IMR-90 (cell line): ENCODE measurements at regions not wholly inside any gene's neighbourhood (a gene's known extent, or its start where the extent isn't known, plus 50 kb on each side); places are given as distances from the start of the nearest gene placed in this dataset.

ENCODE experiments used
- ATAC-seq: fragments of 200-7000 bp; cut with Tn5 transposase; 2 replicates; pipeline ENCODE4 v1.9.1; 2020; ENCODE audit warnings: low read depth, mild to moderate bottlenecking, moderate library complexity
- BruUV-seq: library from RNA; stranded (reverse); fragments of 400-500 nt; replicated peaks from 2 replicates; lab custom pipeline; 2021; lab: Mats Ljungman, UMichigan
- CTCF ChIA-PET: fragments of 300-600 bp; formaldehyde crosslinking; extraction: SDS; loops from one replicate; lab custom pipeline; 2021; ENCODE audit warnings: antibody characterized with exemption; lab: Yijun Ruan, JAX
- POLR2A ChIA-PET: fragments of 300-600 bp; sonication (Branson Sonifier 250); formaldehyde crosslinking; loops from one replicate; lab custom pipeline; 2022; ENCODE audit warnings: antibody characterized with exemption; ENCODE audit not compliant: unreplicated experiment; lab: Charles Lee
- DNase-seq: peaks from one replicate; pipeline ENCODE4 v3.0.0; 2013
- H2AFZ ChIP-seq: replicated peaks from 2 replicates; pipeline ENCODE3; 2013; ENCODE audit warnings: low read length, mild to moderate bottlenecking; ENCODE audit not compliant: poor library complexity
- H2AK5ac ChIP-seq: 2 replicates; pipeline ENCODE4 v1.6.1; 2013; ENCODE audit warnings: low read depth, low read length, inconsistent platforms
- H2AK9ac ChIP-seq: replicated peaks from 2 replicates; pipeline ENCODE3; 2013; ENCODE audit warnings: mild to moderate bottlenecking, low read depth, low read length, moderate library complexity; ENCODE audit not compliant: poor library complexity
- H2BK120ac ChIP-seq: 2 replicates; pipeline ENCODE4 v1.6.1; 2013; ENCODE audit warnings: low read depth, low read length, inconsistent platforms
- H2BK15ac ChIP-seq: 3 replicates; pipeline ENCODE4 v1.6.1; 2013; ENCODE audit warnings: low read depth, low read length, inconsistent platforms
- H2BK20ac ChIP-seq: 2 replicates; pipeline ENCODE4 v1.6.1; 2013; ENCODE audit warnings: low read depth, mild to moderate bottlenecking, inconsistent platforms, low read length, moderate library complexity
- H2BK5ac ChIP-seq: 2 replicates; pipeline ENCODE4 v1.6.1; 2013; ENCODE audit warnings: mild to moderate bottlenecking, low read depth, low read length, inconsistent platforms; ENCODE audit not compliant: poor library complexity, severe bottlenecking
- H3K14ac ChIP-seq: replicated peaks from 2 replicates; pipeline ENCODE4 v1.6.1; 2013; ENCODE audit warnings: low read depth, low read length, inconsistent platforms
- H3K18ac ChIP-seq: 2 replicates; pipeline ENCODE4 v1.6.1; 2013; ENCODE audit warnings: low read depth, low read length, control low read depth
- H3K23ac ChIP-seq: 2 replicates; pipeline ENCODE4 v1.6.1; 2013; ENCODE audit warnings: low read depth, low read length, inconsistent platforms
- H3K27ac ChIP-seq: 2 replicates; pipeline ENCODE4 v1.5.1; 2013; ENCODE audit warnings: mild to moderate bottlenecking, control low read depth, low read length; ENCODE audit not compliant: insufficient read depth
- H3K27me3 ChIP-seq: 2 replicates; pipeline ENCODE4 v1.6.1; 2013; ENCODE audit warnings: low read length; ENCODE audit not compliant: control insufficient read depth, insufficient read depth
- H3K36me3 ChIP-seq: 2 replicates; pipeline ENCODE4 v1.6.1; 2013; ENCODE audit warnings: low read length, mixed read lengths; ENCODE audit not compliant: control insufficient read depth, insufficient read depth
- H3K4ac ChIP-seq: 2 replicates; pipeline ENCODE4 v1.6.1; 2013; ENCODE audit warnings: low read depth, low read length, inconsistent platforms
- H3K4me1 ChIP-seq: 2 replicates; pipeline ENCODE4 v1.6.1; 2013; ENCODE audit warnings: low read length, mixed read lengths; ENCODE audit not compliant: control insufficient read depth, insufficient read depth
- H3K4me2 ChIP-seq: 2 replicates; pipeline ENCODE4 v1.6.1; 2013; ENCODE audit warnings: low read depth, mild to moderate bottlenecking, control low read depth, low read length, moderate library complexity
- H3K4me3 ChIP-seq: 2 replicates; pipeline ENCODE4 v1.5.1; 2013; ENCODE audit warnings: low read depth, mild to moderate bottlenecking, control low read depth, low read length, moderate library complexity; ENCODE audit not compliant: insufficient read depth
- H3K56ac ChIP-seq: 2 replicates; pipeline ENCODE4 v1.6.1; 2013; ENCODE audit warnings: low read length, inconsistent platforms; ENCODE audit not compliant: insufficient read depth; ENCODE audit errors: extremely low read depth
- H3K79me1 ChIP-seq, 2 experiments: 2 replicates each; pipeline ENCODE4 v1.6.1; 2013; ENCODE audit warnings: low read length in 2 of 2, inconsistent platforms in 1 of 2, low read depth in 1 of 2
- H3K9ac ChIP-seq: 2 replicates; pipeline ENCODE4 v1.6.1; 2013; ENCODE audit warnings: low read depth, low read length, control low read depth
- H3K9me1 ChIP-seq: 2 replicates; pipeline ENCODE4 v1.6.1; 2013; ENCODE audit warnings: low read length, inconsistent platforms; ENCODE audit not compliant: insufficient read depth
- H3K9me3 ChIP-seq: 2 replicates; pipeline ENCODE4 v1.6.1; 2013; ENCODE audit warnings: low read length; ENCODE audit not compliant: control insufficient read depth, insufficient read depth
- H4K20me1 ChIP-seq: 2 replicates; pipeline ENCODE4 v1.6.1; 2013; ENCODE audit warnings: low read length, inconsistent platforms; ENCODE audit not compliant: insufficient read depth
- H4K5ac ChIP-seq: 2 replicates; pipeline ENCODE4 v1.6.1; 2013; ENCODE audit warnings: mild to moderate bottlenecking, low read depth, low read length, control low read depth
- H4K8ac ChIP-seq, 2 experiments: 2 replicates each; pipeline ENCODE4 v1.6.1; 2013; ENCODE audit warnings: low read depth in 2 of 2, low read length in 2 of 2, control low read depth in 1 of 2, inconsistent platforms in 1 of 2
- H4K91ac ChIP-seq: 2 replicates; pipeline ENCODE4 v1.6.1; 2013; ENCODE audit warnings: low read depth, low read length, inconsistent platforms; ENCODE audit not compliant: insufficient read depth
- BHLHE40 ChIP-seq: fragments of 150-350 bp; IDR thresholded peaks from 2 replicates; pipeline ENCODE4 v1.6.1; 2016; ENCODE audit warnings: mild to moderate bottlenecking, low read depth, low read length
- CEBPB ChIP-seq: IDR thresholded peaks from 2 replicates; pipeline ENCODE4 v1.6.1; 2012; ENCODE audit warnings: low read depth, low read length, improper control_type of control experiment
- CHD1 ChIP-seq: IDR thresholded peaks from 2 replicates; pipeline ENCODE4 v1.6.1; 2012; ENCODE audit warnings: low read depth, low read length, improper control_type of control experiment
- CTCF ChIP-seq: conservative IDR thresholded peaks from 2 replicates; pipeline ENCODE4 v1.5.1; 2012; ENCODE audit warnings: mild to moderate bottlenecking, low read depth, low read length, improper control_type of control experiment
- ELK1 ChIP-seq: fragments of 150-350 bp; IDR thresholded peaks from 2 replicates; pipeline ENCODE4 v1.6.1; 2016; ENCODE audit warnings: low read depth, mild to moderate bottlenecking, low read length, moderate library complexity, borderline replicate concordance
- FOS ChIP-seq: fragments of 150-350 bp; IDR thresholded peaks from 2 replicates; pipeline ENCODE4 v1.6.1; 2016; ENCODE audit warnings: low read depth, low read length
- MAFK ChIP-seq: IDR thresholded peaks from 2 replicates; pipeline ENCODE4 v1.6.1; 2012; ENCODE audit warnings: low read depth, low read length, improper control_type of control experiment
- MAZ ChIP-seq: IDR thresholded peaks from 2 replicates; pipeline ENCODE4 v1.6.1; 2012; ENCODE audit warnings: low read depth, mild to moderate bottlenecking, low read length, improper control_type of control experiment, moderate library complexity, borderline replicate concordance
- MXI1 ChIP-seq: IDR thresholded peaks from 2 replicates; pipeline ENCODE4 v1.6.1; 2012; ENCODE audit warnings: low read depth, mild to moderate bottlenecking, low read length, moderate library complexity, borderline replicate concordance
- NFE2L2 ChIP-seq: fragments of 150-350 bp; IDR thresholded peaks from 2 replicates; pipeline ENCODE4 v1.6.1; 2016; ENCODE audit warnings: low read depth, mild to moderate bottlenecking, low read length
- POLR2A ChIP-seq: IDR thresholded peaks from 2 replicates; pipeline ENCODE4 v1.6.1; 2012; ENCODE audit warnings: mild to moderate bottlenecking, low read depth, low read length
- RAD21 ChIP-seq: IDR thresholded peaks from 2 replicates; pipeline ENCODE4 v1.6.1; 2012; ENCODE audit warnings: low read length, improper control_type of control experiment
- RCOR1 ChIP-seq: IDR thresholded peaks from 2 replicates; pipeline ENCODE4 v1.6.1; 2012; ENCODE audit warnings: mild to moderate bottlenecking, low read length, improper control_type of control experiment; ENCODE audit not compliant: insufficient replicate concordance
- RFX5 ChIP-seq: IDR thresholded peaks from 2 replicates; pipeline ENCODE4 v1.8.0; 2012; ENCODE audit warnings: low read depth, mild to moderate bottlenecking, low read length, moderate library complexity
- SMC3 ChIP-seq: fragments of 150-350 bp; IDR thresholded peaks from 2 replicates; pipeline ENCODE4 v1.6.1; 2016; ENCODE audit warnings: low read depth, mild to moderate bottlenecking, antibody characterized with exemption, low read length, moderate library complexity
- USF2 ChIP-seq: fragments of 150-350 bp; IDR thresholded peaks from 2 replicates; pipeline ENCODE4 v1.6.1; 2017; ENCODE audit warnings: mild to moderate bottlenecking, antibody characterized with exemption, low read length, low read depth
- WGBS, 2 experiments: methylation state at CpG; one replicate each; pipeline versions ENCODE4 v1.1.5 to v1.1.7; 2013; ENCODE audit warnings: missing lambda C conversion rate in 2 of 2; ENCODE audit not compliant: insufficient read length in 1 of 2; ENCODE audit errors: extremely low coverage in 2 of 2; 5-methylcytosine and 5-hydroxymethylcytosine counted together
- dilution Hi-C: fragments of 300-500 bp; cut with HindIII; formaldehyde crosslinking; loops from one replicate; pipeline ENCODE4 v1.14.3; 2018; ENCODE audit warnings: low sequenced_read_pairs; ENCODE audit not compliant: unreplicated experiment
- in situ Hi-C: fragments of 300-500 bp; cut with MboI; formaldehyde crosslinking; loops from 3 replicates; pipeline ENCODE4 v1.14.3; 2019; ENCODE audit warnings: low sequenced_read_pairs, inconsistent platforms, mixed read lengths
- intact Hi-C: fragments of 100-400 bp; cut with micrococcal nuclease; formaldehyde crosslinking; loops from 2 replicates; pipeline ENCODE4 v1.10.0; 2022

GRCh38 chrX:95218976-95219375, 1465.7 kb upstream of the DIAPH2 start:
- H3K9ac ChIP-seq = no peak overlapping the region
- H3K23ac ChIP-seq = no peak overlapping the region
- CTCF ChIA-PET = no interaction called here
- H2BK120ac ChIP-seq = no peak overlapping the region
- H2BK15ac ChIP-seq = no peak overlapping the region
- no peak overlapping the region for H3K4me3 ChIP-seq
- H2BK5ac ChIP-seq = no peak overlapping the region
- no peak overlapping the region for H3K27ac ChIP-seq
- H3K36me3 ChIP-seq = no peaks in the 10 kb centered on the region
- in situ Hi-C loops (no loop called here), intact Hi-C loops (no loop called here), dilution Hi-C loops (no loop called here)
- H3K4me2 ChIP-seq = no peak overlapping the region
- no peaks in the 10 kb centered on the region for H3K27me3 ChIP-seq
- no peak overlapping the region for H4K8ac ChIP-seq
- BruUV-seq = no TSS peak
- H3K14ac ChIP-seq = no peak overlapping the region
- H3K56ac ChIP-seq = no peak overlapping the region
- H4K20me1 ChIP-seq = no peaks in the 10 kb centered on the region
- no peak overlapping the region for H2AFZ ChIP-seq
- 20% methylated on average over 1 of the region's 4 CpGs; no CpG with 5 or more reads in 1 of the 2 experiments for WGBS, 2 experiments
- no peak overlapping the region for H2AK9ac ChIP-seq
- TF ChIP-seq POLR2A = no peak
- no peak for TF ChIP-seq RFX5
- TF ChIP-seq MAFK = no peak
- TF ChIP-seq MAZ = no peak
- TF ChIP-seq NFE2L2 = no peak
- no peak for TF ChIP-seq FOS
- no peak for TF ChIP-seq CHD1
- no peak for TF ChIP-seq BHLHE40
- TF ChIP-seq SMC3 = no peak
- no peak for TF ChIP-seq CTCF
- TF ChIP-seq RAD21 = no peak
- no peak for TF ChIP-seq ELK1
- TF ChIP-seq CEBPB = no peak
- TF ChIP-seq RCOR1 = no peak
- no peak for TF ChIP-seq MXI1
- TF ChIP-seq USF2 = no peak
- H4K5ac ChIP-seq = no peak overlapping the region
- no peaks in the 10 kb centered on the region for H3K4me1 ChIP-seq
- H3K9me3 ChIP-seq = no peaks in the 10 kb centered on the region
- H3K4ac ChIP-seq = no peak overlapping the region
- DNase-seq (no peak), ATAC-seq (no peak)
- no peak overlapping the region for H4K91ac ChIP-seq
- POLR2A ChIA-PET = no interaction called here
- H2BK20ac ChIP-seq = no peak overlapping the region
- no peak overlapping the region for H3K18ac ChIP-seq
- H3K79me1 ChIP-seq = no peaks in the 10 kb centered on the region
- no peak overlapping the region for H2AK5ac ChIP-seq
- H3K9me1 ChIP-seq = no peaks in the 10 kb centered on the region
